C4-2B (cell line): ENCODE measurements at regions not wholly inside any gene's neighbourhood (a gene's known extent, or its start where the extent isn't known, plus 50 kb on each side); places are given as distances from the start of the nearest gene placed in this dataset.

Experiments used
- H3K27ac ChIP-seq: fragments of 450-650 bp; 2 replicates; pipeline ENCODE4 v1.5.1; 2017
- CTCF ChIP-seq: fragments of 450-650 bp; conservative IDR thresholded peaks from 2 replicates; pipeline ENCODE4 v1.5.1; 2017; ENCODE audit warnings: mild to moderate bottlenecking
- ZFX ChIP-seq: fragments of 450-650 bp; IDR thresholded peaks from 2 replicates; pipeline ENCODE4 v1.6.1; 2017

- TF ChIP-seq CTCF = no peak
- no peak for TF ChIP-seq ZFX
- no peak overlapping the region for H3K27ac ChIP-seq
Observed at GRCh38 chr13:89737051-89737450, 1610.4 kb upstream of the MIR17HG start.

GRCh38 chr13:89738072-89738471, 1609.4 kb upstream of the MIR17HG start:
- TF ChIP-seq CTCF (no peak), ZFX (no peak)
- no peak overlapping the region for H3K27ac ChIP-seq

- TF ChIP-seq ZFX = no peak
- TF ChIP-seq CTCF = no peak
- H3K27ac ChIP-seq = no peak overlapping the region; the same call in 1 of the 2 replicates
Observed at GRCh38 chr13:89740994-89741685, 1606.3 kb upstream of the MIR17HG start.

- TF ChIP-seq CTCF (no peak), ZFX (no peak)
- no peak overlapping the region for H3K27ac ChIP-seq
Observed at GRCh38 chr13:89746554-89746953, 1600.9 kb upstream of the MIR17HG start.

DNA sequence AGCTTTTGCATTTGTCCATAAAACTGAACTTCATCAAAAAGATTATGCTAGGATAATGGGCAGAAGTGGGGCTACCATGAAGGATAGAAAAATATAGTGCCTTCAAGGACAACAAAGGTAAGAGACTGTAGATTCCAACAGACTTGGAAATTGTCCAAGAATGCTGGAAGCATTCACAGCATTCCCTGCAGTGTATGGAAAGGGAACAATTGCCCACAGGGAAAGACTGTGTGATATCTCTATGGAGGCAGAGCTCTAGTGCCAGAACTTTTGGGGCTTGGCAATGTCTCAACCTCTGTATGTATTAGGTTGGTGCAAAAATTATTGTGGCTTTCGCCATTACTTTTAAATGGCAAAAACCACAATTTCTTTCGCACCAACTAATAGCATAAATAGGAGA, 1598.8 kb upstream of the MIR17HG start:
- no peak overlapping the region for H3K27ac ChIP-seq
- TF ChIP-seq CTCF (no peak), ZFX (no peak)

DNA sequence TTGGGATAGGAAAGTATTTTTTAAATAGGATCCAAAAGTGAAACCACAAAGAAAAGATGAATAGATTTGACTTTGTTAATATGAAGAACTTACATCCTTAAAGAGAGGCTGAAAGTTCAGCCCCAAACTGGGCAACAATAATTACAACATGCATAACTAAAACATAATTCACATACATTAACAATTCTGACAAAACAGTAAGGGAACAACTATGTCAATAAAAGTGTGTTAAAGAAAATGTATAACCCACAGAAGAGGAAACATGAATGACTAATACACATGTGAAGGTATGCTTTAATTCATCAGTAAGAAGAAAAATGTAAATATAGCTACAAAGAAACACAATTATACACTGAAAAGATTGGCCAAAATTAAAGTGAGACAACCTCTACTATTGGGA, 1597.6 kb upstream of the MIR17HG start:
- TF ChIP-seq ZFX (no peak), CTCF (no peak)
- H3K27ac ChIP-seq = no peak overlapping the region

DNA sequence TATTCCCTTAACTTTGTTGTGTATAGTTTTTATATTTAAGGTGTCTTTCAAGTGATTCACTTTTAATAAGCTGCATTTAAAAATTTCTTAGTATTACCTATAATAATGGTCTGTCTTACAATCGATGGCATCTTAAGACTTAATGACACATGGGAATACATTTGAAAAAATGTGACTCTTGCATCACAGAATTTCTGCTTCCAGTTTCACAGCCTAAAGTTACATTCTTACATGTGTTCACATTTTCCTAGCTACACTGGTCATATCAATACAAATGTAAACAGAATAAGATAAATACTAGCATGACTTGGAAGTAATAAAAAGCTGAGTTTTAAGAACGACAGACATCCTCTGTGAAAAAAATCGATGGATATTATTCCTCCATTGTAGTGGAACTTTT, 1597.1 kb upstream of the MIR17HG start:
- TF ChIP-seq ZFX (no peak), CTCF (no peak)
- H3K27ac ChIP-seq = no peak overlapping the region
